A549 (cell line): ENCODE measurements at regions not wholly inside any gene's neighbourhood (a gene's known extent, or its start where the extent isn't known, plus 50 kb on each side); places are given as distances from the start of the nearest gene placed in this dataset.

ENCODE experiments used
- ATAC-seq, 2 experiments: fragments of 200-7000 bp in 1 of 2; fragments of >200 bp in 1 of 2; cut with Nextera tagmentation in 1 of 2; cut with Tn5 transposase in 1 of 2; 3 replicates each; pipeline versions ENCODE4 v1.8.0 to v1.9.1; 2018 to 2020; ENCODE audit warnings: mild to moderate bottlenecking in 1 of 2, moderate library complexity in 1 of 2
- CTCF ChIA-PET: fragments of 300-600 bp; sonication (Branson Sonifier 250); formaldehyde crosslinking; extraction: SDS; loops from one replicate; lab custom pipeline; 2021; ENCODE audit warnings: antibody characterized with exemption, inconsistent platforms; lab: Yijun Ruan, JAX
- POLR2A ChIA-PET: fragments of 350-600 bp; formaldehyde crosslinking; extraction: SDS; loops from one replicate; lab custom pipeline; 2021; ENCODE audit warnings: antibody characterized with exemption, inconsistent platforms; lab: Yijun Ruan, JAX
- DNase-seq, 2 experiments: peaks; one replicate each; pipeline versions ENCODE4 v3.0.0 to v3.0.0-alpha.2; 2011 to 2016; ENCODE audit warnings: low read depth in 1 of 2, low spot score in 1 of 2
- FAIRE-seq: peaks from 2 replicates; lab custom pipeline; 2011; peaks lifted over from hg19 to GRCh38; lab: Jason Lieb, UNC
- H3K27ac ChIP-seq, 2 experiments: fragments of >200 bp; sonication (Bioruptor Twin); formaldehyde crosslinking; 3 replicates each; pipeline ENCODE4 v1.5.1; 2016 to 2017
- H3K4me1 ChIP-seq: fragments of >200 bp; sonication (Bioruptor Twin); formaldehyde crosslinking; 3 replicates; pipeline ENCODE4 v1.6.1; 2016
- H3K4me2 ChIP-seq: fragments of >200 bp; sonication (Bioruptor Twin); formaldehyde crosslinking; 3 replicates; pipeline ENCODE4 v1.6.1; 2016
- H3K4me3 ChIP-seq: fragments of >200 bp; sonication (Bioruptor Twin); formaldehyde crosslinking; 3 replicates; pipeline ENCODE4 v1.5.1; 2016
- H3K9me3 ChIP-seq: fragments of >200 bp; sonication (Bioruptor Twin); formaldehyde crosslinking; 3 replicates; pipeline ENCODE4 v1.6.1; 2016
- BCL3 ChIP-seq: fragments of >200 bp; sonication (Bioruptor Twin); formaldehyde crosslinking; IDR thresholded peaks from 3 replicates; pipeline ENCODE4 v1.6.1; 2016
- BHLHE40 ChIP-seq: IDR thresholded peaks from 2 replicates; pipeline ENCODE4 v1.6.1; 2012; ENCODE audit warnings: low read depth, low read length, inconsistent platforms
- CBX8 ChIP-seq: fragments of 200-600 bp; sonication (generic); IDR thresholded peaks from 2 replicates; pipeline ENCODE4 v1.6.1; 2016
- CHD2 ChIP-seq: fragments of 150-350 bp; IDR thresholded peaks from 2 replicates; pipeline ENCODE4 v1.6.1; 2014; ENCODE audit warnings: low read length; ENCODE audit not compliant: partially characterized antibody
- HEYL ChIP-seq: fragments of 250-450 bp; sonication (Bioruptor Pico); IDR thresholded peaks from 2 replicates; pipeline ENCODE4 v1.8.0; 2021; ENCODE audit warnings: mild to moderate bottlenecking, moderate library complexity
- HMGXB4 ChIP-seq: fragments of 250-450 bp; sonication (Bioruptor Pico); IDR thresholded peaks from 2 replicates; pipeline ENCODE4 v1.5.0; 2021; ENCODE audit warnings: mild to moderate bottlenecking, moderate library complexity, borderline replicate concordance
- HOXB13 ChIP-seq: fragments of 250-450 bp; sonication (Bioruptor Pico); IDR thresholded peaks from 2 replicates; pipeline ENCODE4 v1.5.0; 2020; ENCODE audit warnings: low read depth, mild to moderate bottlenecking, moderate library complexity
- JUNB ChIP-seq: fragments of >200 bp; sonication (Bioruptor Twin); formaldehyde crosslinking; IDR thresholded peaks from 2 replicates; pipeline ENCODE4 v1.6.1; 2016
- KDM1A ChIP-seq: fragments of 200-600 bp; sonication (generic); IDR thresholded peaks from 2 replicates; pipeline ENCODE4 v1.6.1; 2016; ENCODE audit warnings: low read depth, mild to moderate bottlenecking
- MAX ChIP-seq: IDR thresholded peaks from 2 replicates; pipeline ENCODE4 v1.6.1; 2012
- MAZ ChIP-seq: fragments of 150-350 bp; IDR thresholded peaks from 2 replicates; pipeline ENCODE4 v1.6.1; 2014; ENCODE audit warnings: antibody characterized with exemption, low read depth, low read length, borderline replicate concordance
- NFE2L2 ChIP-seq: fragments of 150-350 bp; conservative IDR thresholded peaks from 2 replicates; pipeline ENCODE4 v1.6.1; 2014; ENCODE audit warnings: low read length
- PBX3 ChIP-seq: IDR thresholded peaks from 2 replicates; pipeline ENCODE4 v1.6.1; 2012
- PHF8 ChIP-seq: fragments of 200-600 bp; sonication (generic); IDR thresholded peaks from 2 replicates; pipeline ENCODE4 v1.6.1; 2016; ENCODE audit warnings: low read depth, mild to moderate bottlenecking, antibody characterized with exemption, moderate library complexity, borderline replicate concordance
- POLR2A ChIP-seq: IDR thresholded peaks from 2 replicates; pipeline ENCODE4 v1.6.1; 2012; ENCODE audit warnings: mild to moderate bottlenecking, low read length
- POLR2AphosphoS2 ChIP-seq: conservative IDR thresholded peaks from 2 replicates; pipeline ENCODE4 v1.6.1; 2012; ENCODE audit warnings: low read length, improper control_type of control experiment, inconsistent platforms
- RAD21 ChIP-seq, 2 experiments: fragments of >200 bp in 1 of 2; sonication (Bioruptor Twin) in 1 of 2; formaldehyde crosslinking in 1 of 2; IDR thresholded peaks in 1 of 2; conservative IDR thresholded peaks in 1 of 2; 2 replicates in 1 of 2; 3 replicates in 1 of 2; pipeline ENCODE4 v1.6.1; 2012 to 2018; ENCODE audit warnings: inconsistent platforms in 1 of 2
- RARB ChIP-seq: fragments of 250-450 bp; sonication (Bioruptor Pico); IDR thresholded peaks from 2 replicates; pipeline ENCODE4 v1.8.0; 2021; ENCODE audit warnings: mild to moderate bottlenecking, moderate library complexity
- RFX5 ChIP-seq: fragments of 450-650 bp; IDR thresholded peaks from 2 replicates; pipeline ENCODE4 v1.7.1; 2014; ENCODE audit warnings: antibody characterized with exemption, mild to moderate bottlenecking, moderate library complexity
- RNF2 ChIP-seq: fragments of 200-600 bp; sonication (generic); IDR thresholded peaks from 2 replicates; pipeline ENCODE4 v1.6.1; 2016; ENCODE audit warnings: low read depth, mild to moderate bottlenecking, antibody characterized with exemption, moderate library complexity, borderline replicate concordance
- TFCP2L1 ChIP-seq: fragments of 250-450 bp; sonication (Bioruptor Pico); IDR thresholded peaks from 2 replicates; pipeline ENCODE4 v1.5.0; 2021; ENCODE audit warnings: mild to moderate bottlenecking
- TP53 ChIP-seq: fragments of 250-450 bp; sonication (Bioruptor Pico); IDR thresholded peaks from 2 replicates; pipeline ENCODE4 v1.5.0; 2021; ENCODE audit warnings: mild to moderate bottlenecking, moderate library complexity
- ZFP36 ChIP-seq: fragments of 450-650 bp; IDR thresholded peaks from 2 replicates; pipeline ENCODE4 v1.6.1; 2014; ENCODE audit warnings: borderline replicate concordance; ENCODE audit not compliant: partially characterized antibody
- WGBS: methylation state at CpG from one replicate; pipeline ENCODE4 v1.1.6; 2017; ENCODE audit errors: missing lambda C conversion rate; 5-methylcytosine and 5-hydroxymethylcytosine counted together

- Histone ChIP-seq H3K27ac (no peak overlapping the region), H3K4me3 (no peak overlapping the region), H3K4me2 (no peak overlapping the region), H3K4me1 (no peaks in the 10 kb centered on the region), H3K9me3 (no peaks in the 10 kb centered on the region)
- ChIA-PET CTCF (interaction anchor here (0.7 to 1.7 kb wide), 3 partner anchors 64 to 511 kb away, joined by 3 to 4 read pairs (median 3); no protein-coding TSS in a partner anchor), POLR2A (interaction anchor here (0.6 kb wide), 1 partner anchor 570 kb away, joined by 3 read pairs; the partner anchor contains the start of gene DHCR7)
- FAIRE-seq (no peak), DNase-seq (no peak), ATAC-seq (no peak)
- 85% methylated on average over 7 of the region's 7 CpGs for WGBS
- no peak for TF ChIP-seq PHF8
- TF ChIP-seq BHLHE40 = no peak
- TF ChIP-seq BCL3 = no peak
- no peak for TF ChIP-seq HOXB13 (CRISPR knock-in tag)
- TF ChIP-seq CHD2 = no peak
- TF ChIP-seq RNF2 = no peak
- no peak for TF ChIP-seq ZFP36
- no peak for TF ChIP-seq POLR2A
- TF ChIP-seq MAZ = no peak
- no peak for TF ChIP-seq TFCP2L1 (CRISPR knock-in tag)
- TF ChIP-seq RARB (CRISPR knock-in tag) = no peak
- no peak for TF ChIP-seq RFX5
- no peak for TF ChIP-seq RAD21 (conservative IDR thresholded peaks at IDR 0.05 in 1 of 2, IDR thresholded peaks at IDR 0.05 in 1 of 2)
- no peak for TF ChIP-seq CBX8
- no peak for TF ChIP-seq TP53 (CRISPR knock-in tag)
- no peak for TF ChIP-seq HEYL (CRISPR knock-in tag)
- TF ChIP-seq PBX3 = no peak
- no peak for TF ChIP-seq HMGXB4
Measured at GRCh38 chr11:70878366-70878765, 374.0 kb downstream of the SHANK2 start.

- TF ChIP-seq KDM1A (no peak), POLR2AphosphoS2 (no peak), NFE2L2 (no peak), MAX (no peak), RNF2 (no peak), JUNB (no peak)
- H3K4me2 ChIP-seq = no peak overlapping the region
- ChIA-PET CTCF (interaction anchor here (1.1 to 1.7 kb wide), 2 partner anchors 65 to 201 kb away, joined by 3 to 4 read pairs; no protein-coding TSS in a partner anchor), POLR2A (no interaction called here)
- WGBS = 83% methylated on average over 6 of the region's 11 CpGs
- no peak for DNase-seq
- FAIRE-seq = no peak
- no peak overlapping the region for H3K4me3 ChIP-seq
- no peaks in the 10 kb centered on the region for H3K9me3 ChIP-seq
- no peaks in the 10 kb centered on the region for H3K4me1 ChIP-seq
- no peak overlapping the region for H3K27ac ChIP-seq
- ATAC-seq = no peak
Measured at GRCh38 chr11:70879601-70880285, 372.6 kb downstream of the SHANK2 start.
